Esophagus mucosa (tissue), 1 donor: ENCODE measurements at regions not wholly inside any gene's neighbourhood (a gene's known extent, or its start where the extent isn't known, plus 50 kb on each side); places are given as distances from the start of the nearest gene placed in this dataset.
"Not testable (repeated sequence)": the region's sequence is repeated elsewhere in the genome, so short reads cannot be mapped to it uniquely, and the experiment has no call there.

Source experiments
- ATAC-seq: fragments of 200-7000 bp; cut with Tn5 transposase; one replicate; pipeline ENCODE4 v1.9.1; 2020
- donor health status: DM: yes; HTN: yes; CAD: no.

- no peak for ATAC-seq
These were observed 92.9 kb upstream of the SLC30A5 start for GRCh38 chr5:69000949-69001348.

- no peak for ATAC-seq
These were observed 92.2 kb upstream of the SLC30A5 start for GRCh38 chr5:69001627-69002026.

- ATAC-seq: no peak
These were observed 89.7 kb upstream of the SLC30A5 start for GRCh38 chr5:69004127-69004526.

- ATAC-seq: no peak
These were observed 89.1 kb upstream of the SLC30A5 start for GRCh38 chr5:69004676-69005075.

- no peak for ATAC-seq
These were observed 87.8 kb upstream of the SLC30A5 start for GRCh38 chr5:69006030-69006429.

- ATAC-seq: no peak
These were observed 86.7 kb upstream of the SLC30A5 start for GRCh38 chr5:69007163-69007562.

GRCh38 chr5:69007726-69008368, 86.0 kb upstream of the SLC30A5 start:
- peak; percentile 88 for ATAC-seq

- no peak for ATAC-seq
These were observed 83.3 kb upstream of the SLC30A5 start for GRCh38 chr5:69010476-69010875.

GRCh38 chr5:69011910-69012309, 81.9 kb upstream of the SLC30A5 start:
- no peak for ATAC-seq

GRCh38 chr5:69013481-69013880, 80.3 kb upstream of the SLC30A5 start:
- ATAC-seq: no peak

- ATAC-seq: not testable (repeated sequence)
These were observed 79.8 kb upstream of the SLC30A5 start for GRCh38 chr5:69014007-69014406.

GRCh38 chr5:69019668-69020375, 74.0 kb upstream of the SLC30A5 start:
- no peak for ATAC-seq

GRCh38 chr5:69024241-69024651, 69.6 kb upstream of the SLC30A5 start:
- peak; percentile 65 for ATAC-seq

GRCh38 chr5:69029292-69029691, 64.5 kb upstream of the SLC30A5 start:
- no peak for ATAC-seq

GRCh38 chr5:69030358-69031062, 63.3 kb upstream of the SLC30A5 start:
- ATAC-seq: no peak

- ATAC-seq: no peak
These were observed 61.8 kb upstream of the SLC30A5 start for GRCh38 chr5:69032009-69032408.

- no peak for ATAC-seq
These were observed 60.1 kb upstream of the SLC30A5 start for GRCh38 chr5:69033690-69034089.

GRCh38 chr5:69034898-69035297, 58.9 kb upstream of the SLC30A5 start:
- no peak for ATAC-seq

GRCh38 chr5:69035665-69036064, 58.1 kb upstream of the SLC30A5 start:
- ATAC-seq: no peak

GRCh38 chr5:69038539-69038938, 55.3 kb upstream of the SLC30A5 start:
- no peak for ATAC-seq

- ATAC-seq: no peak
These were observed 54.0 kb upstream of the SLC30A5 start for GRCh38 chr5:69039829-69040228.

- ATAC-seq: peak; percentile 30
These were observed 51.3 kb upstream of the SLC30A5 start for GRCh38 chr5:69042500-69042899.

- ATAC-seq: peak; percentile 92
These were observed 50.7 kb upstream of the SLC30A5 start for GRCh38 chr5:69042915-69043654.
